Lower leg skin (tissue), 4 donors: ENCODE measurements at regions not wholly inside any gene's neighbourhood (a gene's known extent, or its start where the extent isn't known, plus 50 kb on each side); places are given as distances from the start of the nearest gene placed in this dataset.

Experiments used
- DNase-seq, 2 donors: peaks; one replicate each; pipeline ENCODE4 v3.0.0-alpha.2; 2019; ENCODE audit warnings: low spot score in 2 of 2
- H3K4me3 ChIP-seq: fragments of 200-600 bp; sonication (generic); 2 replicates; pipeline ENCODE4 v1.5.1; 2017; ENCODE audit warnings: mild to moderate bottlenecking, low read depth; ENCODE audit not compliant: poor library complexity, severe bottlenecking
- CTCF ChIP-seq, 3 donors: fragments of 450-650 bp; IDR thresholded peaks; one replicate each; pipeline ENCODE4 v1.5.1; 2016; ENCODE audit warnings: antibody characterized with exemption in 3 of 3, mild to moderate bottlenecking in 3 of 3, moderate library complexity in 2 of 3
- POLR2A ChIP-seq, 2 donors: fragments of 450-650 bp; IDR thresholded peaks; one replicate each; pipeline ENCODE4 v1.6.1; 2016 to 2017; ENCODE audit warnings: antibody characterized with exemption in 2 of 2, mild to moderate bottlenecking in 1 of 2, moderate library complexity in 1 of 2
- WGBS, 2 donors: methylation state at CpG; one replicate each; pipeline ENCODE4 v1.1.5; 2018; 5-methylcytosine and 5-hydroxymethylcytosine counted together
- intact Hi-C: fragments of 100-400 bp; cut with DNase I; formaldehyde crosslinking; loops from one replicate; pipeline ENCODE4 v1.15.0; 2023; ENCODE audit warnings: low total_unique reads

DNA sequence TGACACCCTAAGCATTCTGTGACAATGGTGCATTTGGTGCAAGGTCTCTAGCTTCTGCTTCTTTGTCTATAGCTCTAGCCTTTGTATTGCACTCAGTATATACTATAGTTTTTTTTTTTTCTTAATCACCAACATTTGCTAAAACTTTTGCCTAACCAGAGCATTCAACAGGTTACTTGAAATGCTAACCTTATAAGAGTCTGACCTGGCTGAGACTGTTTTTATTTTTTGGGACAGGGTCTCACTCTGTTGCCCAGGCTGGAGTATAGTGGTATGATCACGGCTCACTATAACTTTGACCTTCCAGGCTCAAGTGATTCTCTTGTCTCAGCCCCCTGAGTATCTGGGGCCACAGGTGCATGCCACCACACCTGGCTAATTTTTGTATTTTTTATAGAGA lies 92.4 kb downstream of the ZNF365 start:
- intact Hi-C loops: no loop called here
- no peak for TF ChIP-seq CTCF (IDR thresholded peaks at IDR 0.05)
- TF ChIP-seq POLR2A (IDR thresholded peaks at IDR 0.05): no peak
- WGBS, 2 donors: 96% methylated on average over 1 of the region's 1 CpG
- H3K4me3 ChIP-seq: no peak overlapping the region
- DNase-seq: no peak

- 87 to 89% methylated on average over 2 of the region's 2 CpGs for WGBS, 2 donors
- no peak for TF ChIP-seq CTCF (IDR thresholded peaks at IDR 0.05)
- no peak for TF ChIP-seq POLR2A (IDR thresholded peaks at IDR 0.05)
- H3K4me3 ChIP-seq: no peak overlapping the region
- DNase-seq: no peak
- intact Hi-C loops: no loop called here
Measured at GRCh38 chr10:62467527-62467926, 93.4 kb downstream of the ZNF365 start.

GRCh38 chr10:62471711-62472110 lies 97.5 kb downstream of the ZNF365 start:
- no peak for DNase-seq
- TF ChIP-seq POLR2A (IDR thresholded peaks at IDR 0.05): no peak
- TF ChIP-seq CTCF (IDR thresholded peaks at IDR 0.05): no peak
- intact Hi-C loops: no loop called here
- no peak overlapping the region for H3K4me3 ChIP-seq
- 77 to 86% methylated on average over 3 of the region's 3 CpGs for WGBS, 2 donors

- no peak overlapping the region for H3K4me3 ChIP-seq
- TF ChIP-seq POLR2A (IDR thresholded peaks at IDR 0.05): no peak
- no peak for TF ChIP-seq CTCF (IDR thresholded peaks at IDR 0.05)
- no peak for DNase-seq
- intact Hi-C loops: no loop called here
- WGBS, 2 donors: 70 to 82% methylated on average over 4 of the region's 4 CpGs
Measured at GRCh38 chr10:62473241-62473640, 99.1 kb downstream of the ZNF365 start.

- no peak for TF ChIP-seq POLR2A (IDR thresholded peaks at IDR 0.05)
- no peak for TF ChIP-seq CTCF (IDR thresholded peaks at IDR 0.05)
- no peak for DNase-seq
- H3K4me3 ChIP-seq: no peak overlapping the region
- intact Hi-C loops: no loop called here
- 46 to 64% methylated on average over 6 of the region's 6 CpGs for WGBS, 2 donors
Measured at GRCh38 chr10:62475551-62475950, 101.4 kb downstream of the ZNF365 start.

GRCh38 chr10:62479523-62479922 lies 105.4 kb downstream of the ZNF365 start:
- TF ChIP-seq POLR2A (IDR thresholded peaks at IDR 0.05) (no peak), CTCF (IDR thresholded peaks at IDR 0.05) (no peak)
- no peak overlapping the region for H3K4me3 ChIP-seq
- WGBS, 2 donors: 39 to 51% methylated on average over 4 of the region's 4 CpGs
- DNase-seq: no peak
- intact Hi-C loops: no loop called here
